HCT116 (cell line): ENCODE measurements at regions not wholly inside any gene's neighbourhood (a gene's known extent, or its start where the extent isn't known, plus 50 kb on each side); places are given as distances from the start of the nearest gene placed in this dataset.

Source experiments
- ATF3 ChIP-seq: IDR thresholded peaks from 2 replicates; pipeline ENCODE4 v1.6.1; 2012
- CTCF ChIP-seq, 3 experiments: fragments of 200-600 bp in 1 of 3; sonication (generic) in 1 of 3; IDR thresholded peaks in 2 of 3; conservative IDR thresholded peaks in 1 of 3; 2 replicates each; pipeline ENCODE4 v1.5.1; 2012 to 2017; ENCODE audit warnings: low read depth in 2 of 3, low read length in 2 of 3, antibody characterized with exemption in 1 of 3, borderline replicate concordance in 1 of 3, control low read depth in 1 of 3, mild to moderate bottlenecking in 1 of 3, mixed read lengths in 1 of 3, mixed run types in 1 of 3, moderate library complexity in 1 of 3; ENCODE audit not compliant: insufficient read depth in 1 of 3
- ELF1 ChIP-seq: IDR thresholded peaks from 2 replicates; pipeline ENCODE4 v1.6.1; 2012; ENCODE audit warnings: low read depth, borderline replicate concordance
- POLR2AphosphoS5 ChIP-seq: IDR thresholded peaks from 2 replicates; pipeline ENCODE4 v1.6.1; 2011; ENCODE audit warnings: mild to moderate bottlenecking, low read depth, low read length, moderate library complexity
- ZNF274 ChIP-seq: fragments of 200-500 bp; sonication (Bioruptor generic); IDR thresholded peaks from 2 replicates; pipeline ENCODE4 v1.6.1; 2014; ENCODE audit warnings: mild to moderate bottlenecking, low read depth, low read length, inconsistent platforms

- TF ChIP-seq POLR2AphosphoS5 (no peak), ATF3 (no peak), CTCF (IDR thresholded peaks at IDR 0.05 in 2 of 3, conservative IDR thresholded peaks at IDR 0.05 in 1 of 3; ENCODE audit: borderline replicate concordance in 1 of 3, insufficient read depth in 1 of 3, low read depth in 2 of 3, low read length in 2 of 3) (no peak), ELF1 (no peak), ZNF274 (no peak)
Measured at GRCh38 chr3:78267235-78267634, 1227.3 kb downstream of the ROBO2 start.
